GM12878 (cell line): ENCODE measurements at regions not wholly inside any gene's neighbourhood (a gene's known extent, or its start where the extent isn't known, plus 50 kb on each side); places are given as distances from the start of the nearest gene placed in this dataset.

Experiments used
- ATAC-seq: fragments of 200-7000 bp; cut with Tn5 transposase; 3 replicates; pipeline ENCODE4 v1.9.1; 2020; ENCODE audit warnings: mild to moderate bottlenecking, moderate library complexity
- BruUV-seq: library from RNA; stranded (reverse); fragments of 400-500 nt; replicated peaks from 2 replicates; lab custom pipeline; 2021; lab: Mats Ljungman, UMichigan
- CTCF ChIA-PET: fragments of 300-600 bp; sonication (Branson Sonifier 250); formaldehyde crosslinking; extraction: SDS; loops from one replicate; lab custom pipeline; 2021; ENCODE audit warnings: inconsistent platforms; lab: Yijun Ruan, JAX
- POLR2A ChIA-PET: fragments of 350-600 bp; formaldehyde crosslinking; extraction: SDS; loops from one replicate; lab custom pipeline; 2021; ENCODE audit warnings: inconsistent platforms; lab: Charles Lee
- RAD21 ChIA-PET: fragments of 300-600 bp; sonication (Branson Sonifier 250); formaldehyde crosslinking; loops from one replicate; lab custom pipeline; 2023; ENCODE audit warnings: antibody characterized with exemption; ENCODE audit not compliant: unreplicated experiment; lab: Charles Lee
- SMC1A ChIA-PET: fragments of 300-600 bp; sonication (Branson Sonifier 250); formaldehyde crosslinking; loops from one replicate; lab custom pipeline; 2023; ENCODE audit not compliant: unreplicated experiment, uncharacterized antibody; lab: Charles Lee
- DNase-seq: peaks from one replicate; pipeline ENCODE4 v3.0.0-alpha.2; 2011; ENCODE audit warnings: low read depth, low spot score
- FAIRE-seq: peaks from 3 replicates; lab custom pipeline; 2011; peaks lifted over from hg19 to GRCh38; lab: Jason Lieb, UNC
- H2AFZ ChIP-seq: 2 replicates; pipeline ENCODE4 v1.6.0; 2011; ENCODE audit warnings: low read depth, low read length, control low read depth; ENCODE audit not compliant: control insufficient read depth
- H3K27ac ChIP-seq: 2 replicates; pipeline ENCODE4 v1.5.1; 2011; ENCODE audit warnings: control low read depth; ENCODE audit not compliant: control insufficient read depth, insufficient read depth
- H3K27me3 ChIP-seq, 2 experiments: replicated peaks in 1 of 2; 2 replicates each; pipeline versions ENCODE4 v1.6.0 to v1.6.1; 2011; ENCODE audit warnings: low read length in 1 of 2; ENCODE audit not compliant: control insufficient read depth in 2 of 2, insufficient read depth in 2 of 2
- H3K36me3 ChIP-seq, 2 experiments: 2 replicates each; pipeline ENCODE4 v1.5.1; 2011; ENCODE audit warnings: low read length in 1 of 2; ENCODE audit not compliant: control insufficient read depth in 2 of 2, insufficient read depth in 2 of 2
- H3K4me1 ChIP-seq: 2 replicates; pipeline ENCODE4 v1.6.1; 2011; ENCODE audit warnings: mild to moderate bottlenecking, low read length, moderate library complexity, mixed read lengths; ENCODE audit not compliant: control insufficient read depth, insufficient read depth
- H3K4me2 ChIP-seq: 2 replicates; pipeline ENCODE4 v1.6.0; 2011; ENCODE audit warnings: control low read depth; ENCODE audit not compliant: control insufficient read depth, insufficient read depth
- H3K4me3 ChIP-seq: fragments of 200-600 bp; sonication (generic); 2 replicates; pipeline ENCODE4 v1.5.1; 2016
- H3K79me2 ChIP-seq: 2 replicates; pipeline ENCODE4 v1.6.0; 2011; ENCODE audit warnings: low read length; ENCODE audit not compliant: control insufficient read depth, insufficient read depth
- H3K9ac ChIP-seq: 2 replicates; pipeline ENCODE4 v1.8.0; 2011; ENCODE audit warnings: low read length, control low read depth, mixed read lengths; ENCODE audit not compliant: control insufficient read depth, insufficient read depth
- H3K9me3 ChIP-seq: replicated peaks from 3 replicates; pipeline ENCODE4 v1.5.1; 2011; ENCODE audit warnings: mild to moderate bottlenecking, low read length; ENCODE audit not compliant: control insufficient read depth, insufficient read depth
- H4K20me1 ChIP-seq: 2 replicates; pipeline ENCODE4 v1.6.0; 2011; ENCODE audit not compliant: control insufficient read depth, insufficient read depth
- DPF2 ChIP-seq: fragments of 450-650 bp; IDR thresholded peaks from 2 replicates; pipeline ENCODE4 v1.6.1; 2017; ENCODE audit warnings: mild to moderate bottlenecking
- EZH2 ChIP-seq: IDR thresholded peaks from 2 replicates; pipeline ENCODE4 v1.6.1; 2012; ENCODE audit warnings: low read depth, mild to moderate bottlenecking, control low read depth, inconsistent platforms, low read length, borderline replicate concordance; ENCODE audit not compliant: control insufficient read depth
- FOXK2 ChIP-seq: fragments of 450-650 bp; IDR thresholded peaks from 2 replicates; pipeline ENCODE4 v1.6.1; 2017; ENCODE audit warnings: mild to moderate bottlenecking, moderate library complexity
- IKZF2 ChIP-seq, 2 experiments: fragments of 450-650 bp; IDR thresholded peaks; 2 replicates each; pipeline ENCODE4 v1.6.1; 2017; ENCODE audit warnings: mild to moderate bottlenecking in 2 of 2, moderate library complexity in 2 of 2
- KAT2A ChIP-seq: conservative IDR thresholded peaks from 2 replicates; pipeline ENCODE4 v1.6.1; 2011; ENCODE audit warnings: low read depth, low read length; ENCODE audit not compliant: control insufficient read depth
- NR2C1 ChIP-seq: fragments of 450-650 bp; IDR thresholded peaks from 2 replicates; pipeline ENCODE4 v1.6.1; 2017; ENCODE audit warnings: antibody characterized with exemption, mild to moderate bottlenecking, moderate library complexity
- POLR2A ChIP-seq: IDR thresholded peaks from 2 replicates; pipeline ENCODE4 v1.6.1; 2011; ENCODE audit warnings: low read depth, mild to moderate bottlenecking, low read length
- RBBP5 ChIP-seq: fragments of 200-600 bp; sonication (generic); conservative IDR thresholded peaks from 2 replicates; pipeline ENCODE4 v1.6.1; 2016
- SIN3A ChIP-seq: IDR thresholded peaks from 2 replicates; pipeline ENCODE4 v1.6.1; 2012; ENCODE audit warnings: low read depth, low read length, improper control_type of control experiment
- SP1 ChIP-seq: IDR thresholded peaks from one replicate; pipeline ENCODE4 v1.6.1; 2011; ENCODE audit warnings: low read depth, low read length
- SRF ChIP-seq, 2 experiments: IDR thresholded peaks; 2 replicates each; pipeline ENCODE4 v1.6.1; 2011; ENCODE audit warnings: low read depth in 2 of 2, low read length in 2 of 2, mild to moderate bottlenecking in 1 of 2, moderate library complexity in 1 of 2
- STAT1 ChIP-seq: fragments of 450-650 bp; conservative IDR thresholded peaks from 2 replicates; pipeline ENCODE4 v1.6.1; 2014; ENCODE audit warnings: antibody characterized with exemption, mild to moderate bottlenecking
- SUZ12 ChIP-seq: fragments of 200-600 bp; sonication (generic); IDR thresholded peaks from one replicate; pipeline ENCODE4 v1.6.1; 2018; ENCODE audit warnings: antibody characterized with exemption, mild to moderate bottlenecking; ENCODE audit not compliant: unreplicated experiment
- TBL1XR1 ChIP-seq: IDR thresholded peaks from 2 replicates; pipeline ENCODE4 v1.6.1; 2012; ENCODE audit warnings: low read depth, low read length, improper control_type of control experiment
- USF1 ChIP-seq: IDR thresholded peaks from 2 replicates; pipeline ENCODE4 v1.6.1; 2011; ENCODE audit warnings: borderline replicate concordance, low read depth, mild to moderate bottlenecking, moderate library complexity, mixed read lengths, low read length; ENCODE audit not compliant: insufficient read depth; ENCODE audit errors: extremely low read length
- ZBTB4 ChIP-seq: fragments of 450-650 bp; formaldehyde crosslinking; IDR thresholded peaks from 2 replicates; pipeline ENCODE4 v1.4.0; 2022; ENCODE audit warnings: mild to moderate bottlenecking, moderate library complexity
- WGBS: methylation state at CpG from one replicate; pipeline ENCODE4 v1.1.6; 2016; ENCODE audit warnings: low lambda C conversion rate; ENCODE audit not compliant: insufficient replicate concordance, insufficient coverage; ENCODE audit errors: missing lambda C conversion rate; 5-methylcytosine and 5-hydroxymethylcytosine counted together
- in situ Hi-C: fragments of 300-500 bp; cut with MboI; formaldehyde crosslinking; loops from 9 replicates; pipeline ENCODE4 v1.14.3; 2018; ENCODE audit warnings: mixed read lengths
- intact Hi-C: fragments of 100-400 bp; cut with micrococcal nuclease; formaldehyde crosslinking; loops from one replicate; pipeline ENCODE4 v1.14.2; 2022; ENCODE audit not compliant: unreplicated experiment
- TF ChIP-seq, protein P1 (sequence below): fragments of 450-650 bp; IDR thresholded peaks from 2 replicates; pipeline ENCODE4 v1.6.1; 2018; ENCODE audit warnings: borderline replicate concordance, mild to moderate bottlenecking; ENCODE audit not compliant: partially characterized antibody

DNA sequence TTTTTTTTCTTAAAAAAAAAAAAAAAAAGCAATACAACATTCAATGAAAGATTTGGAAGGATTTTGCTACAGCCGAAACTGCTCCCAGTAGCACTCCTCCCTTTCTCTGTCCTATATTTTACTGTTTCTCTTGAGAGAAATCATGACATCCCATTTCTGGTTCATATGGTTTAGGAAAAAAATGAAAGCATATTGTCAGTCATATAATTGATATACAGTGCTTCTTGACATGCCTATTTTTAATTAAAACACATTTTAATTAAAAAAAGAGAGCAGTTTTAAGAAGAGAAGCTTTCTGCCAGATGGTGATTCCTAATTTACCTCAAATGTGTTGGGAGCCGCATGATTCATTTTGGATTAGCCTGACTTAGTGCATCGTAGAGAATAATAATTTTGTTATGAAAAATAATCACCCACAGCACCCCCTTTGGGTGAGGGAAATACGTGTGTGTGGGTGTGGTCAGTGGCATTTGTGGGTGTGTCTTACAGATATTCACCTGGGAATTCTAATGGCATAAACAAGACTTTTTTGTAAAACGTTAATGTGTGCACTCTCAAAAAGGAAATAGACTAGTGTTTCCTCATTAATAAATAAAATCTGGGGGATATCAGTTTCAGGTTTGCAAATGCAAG is 544.5 kb downstream of the MFSD1 start (continued):
- no peak for TF ChIP-seq EZH2
- no peak for TF ChIP-seq SP1
- no peak for TF ChIP-seq SUZ12
- no peak for TF ChIP-seq POLR2A
- no peak for TF ChIP-seq STAT1
- TF ChIP-seq FOXK2, result no peak
- no peak for TF ChIP-seq RBBP5
- no peak for TF ChIP-seq ZBTB4 (CRISPR knock-in tag)
- TF ChIP-seq DPF2, result no peak
- TF ChIP-seq KAT2A, result no peak

DNA sequence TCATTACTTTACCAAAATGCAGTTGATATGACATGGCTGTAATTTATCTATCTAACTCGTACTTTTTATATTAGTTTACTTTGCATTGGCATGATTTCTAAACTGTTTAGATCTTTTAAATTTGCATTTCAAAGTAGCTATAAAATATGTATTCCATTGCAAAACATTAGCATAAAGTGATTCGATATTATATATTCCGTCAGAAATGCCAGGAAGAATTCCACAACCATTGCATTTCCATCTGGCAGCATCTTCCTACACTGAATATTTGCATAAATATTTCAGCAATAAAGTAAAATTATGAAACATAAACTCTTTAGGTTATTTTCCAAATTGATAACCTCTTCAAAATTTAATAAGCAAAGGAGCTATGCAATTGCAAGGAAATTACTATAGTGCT is 546.6 kb downstream of the MFSD1 start:
- no peak for DNase-seq
- H3K4me2 ChIP-seq, result no peak overlapping the region
- H3K79me2 ChIP-seq, result no peaks in the 10 kb centered on the region
- ChIA-PET RAD21 (no interaction called here), CTCF (interaction anchor here (1.1 to 1.4 kb wide), 2 partner anchors 26 to 27 kb away, joined by 3 to 5 read pairs; no protein-coding TSS in a partner anchor), POLR2A (no interaction called here), SMC1A (no interaction called here)
- H3K9me3 ChIP-seq, result no peaks in the 10 kb centered on the region
- no TSS peak for BruUV-seq
- no peaks in the 10 kb centered on the region for H3K4me1 ChIP-seq
- H3K27me3 ChIP-seq, result no peaks in the 10 kb centered on the region
- intact Hi-C loops, result no loop called here
- FAIRE-seq, result no peak
- no peak overlapping the region for H3K9ac ChIP-seq
- WGBS, result 67% methylated on average over 3 of the region's 3 CpGs
- no peak for ATAC-seq
- H3K27ac ChIP-seq, result no peak overlapping the region
- no peak overlapping the region for H2AFZ ChIP-seq
- in situ Hi-C loops, result no loop called here
- no peaks in the 10 kb centered on the region for H4K20me1 ChIP-seq
- no peak overlapping the region for H3K4me3 ChIP-seq
- H3K36me3 ChIP-seq, result no peaks in the 10 kb centered on the region
- TF ChIP-seq NR2C1 (no peak), SIN3A (no peak), TBL1XR1 (no peak), IKZF2 (IDR thresholded peaks at IDR 0.05) (no peak), SRF (IDR thresholded peaks at IDR 0.05; ENCODE audit: low read depth in 2 of 2, low read length in 2 of 2) (no peak), USF1 (no peak)
- TF ChIP-seq, protein P1, sequence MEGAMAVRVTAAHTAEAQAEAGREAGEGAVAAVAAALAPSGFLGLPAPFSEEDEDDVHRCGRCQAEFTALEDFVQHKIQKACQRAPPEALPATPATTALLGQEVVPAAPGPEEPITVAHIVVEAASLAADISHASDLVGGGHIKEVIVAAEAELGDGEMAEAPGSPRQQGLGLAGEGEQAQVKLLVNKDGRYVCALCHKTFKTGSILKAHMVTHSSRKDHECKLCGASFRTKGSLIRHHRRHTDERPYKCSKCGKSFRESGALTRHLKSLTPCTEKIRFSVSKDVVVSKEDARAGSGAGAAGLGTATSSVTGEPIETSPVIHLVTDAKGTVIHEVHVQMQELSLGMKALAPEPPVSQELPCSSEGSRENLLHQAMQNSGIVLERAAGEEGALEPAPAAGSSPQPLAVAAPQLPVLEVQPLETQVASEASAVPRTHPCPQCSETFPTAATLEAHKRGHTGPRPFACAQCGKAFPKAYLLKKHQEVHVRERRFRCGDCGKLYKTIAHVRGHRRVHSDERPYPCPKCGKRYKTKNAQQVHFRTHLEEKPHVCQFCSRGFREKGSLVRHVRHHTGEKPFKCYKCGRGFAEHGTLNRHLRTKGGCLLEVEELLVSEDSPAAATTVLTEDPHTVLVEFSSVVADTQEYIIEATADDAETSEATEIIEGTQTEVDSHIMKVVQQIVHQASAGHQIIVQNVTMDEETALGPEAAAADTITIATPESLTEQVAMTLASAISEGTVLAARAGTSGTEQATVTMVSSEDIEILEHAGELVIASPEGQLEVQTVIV, result no peak
